Liver (tissue), 8 donors: ENCODE measurements at regions not wholly inside any gene's neighbourhood (a gene's known extent, or its start where the extent isn't known, plus 50 kb on each side); places are given as distances from the start of the nearest gene placed in this dataset.

Source experiments
- DNase-seq: peaks from one replicate; pipeline ENCODE4 v3.0.0-alpha.2; 2017; ENCODE audit warnings: low spot score
- H3K27ac ChIP-seq, 2 donors: one replicate each; pipeline ENCODE4 v1.7.0; 2013; ENCODE audit warnings: inconsistent platforms in 2 of 2, low read length in 2 of 2, control low read depth in 1 of 2, low read depth in 1 of 2, mild to moderate bottlenecking in 1 of 2
- H3K27me3 ChIP-seq, 4 donors: one replicate each; pipeline versions ENCODE4 v1.6.1 to v1.7.0; 2013; ENCODE audit warnings: low read length in 3 of 4, inconsistent platforms in 1 of 4, mild to moderate bottlenecking in 1 of 4, moderate library complexity in 1 of 4; ENCODE audit not compliant: control insufficient read depth in 4 of 4, insufficient read depth in 4 of 4
- H3K36me3 ChIP-seq, 4 donors: one replicate each; pipeline versions ENCODE4 v1.6.1 to v1.7.0; 2013; ENCODE audit warnings: low read length in 3 of 4, mild to moderate bottlenecking in 3 of 4, low read depth in 1 of 4, moderate library complexity in 1 of 4; ENCODE audit not compliant: control insufficient read depth in 4 of 4, insufficient read depth in 3 of 4
- H3K4me1 ChIP-seq, 4 donors: one replicate each; pipeline versions ENCODE4 v1.6.1 to v1.7.0; 2013; ENCODE audit warnings: low read length in 3 of 4, mild to moderate bottlenecking in 3 of 4, moderate library complexity in 1 of 4; ENCODE audit not compliant: control insufficient read depth in 4 of 4, insufficient read depth in 4 of 4
- H3K4me3 ChIP-seq, 3 donors: one replicate each; pipeline versions ENCODE4 v1.6.1 to v1.7.0; 2013; ENCODE audit warnings: low read length in 3 of 3, control low read depth in 1 of 3, low read depth in 1 of 3, mild to moderate bottlenecking in 1 of 3
- H3K9ac ChIP-seq, 2 donors: one replicate each; pipeline ENCODE4 v1.7.0; 2013; ENCODE audit warnings: low read length in 2 of 2, mild to moderate bottlenecking in 2 of 2, moderate library complexity in 2 of 2, control low read depth in 1 of 2, low read depth in 1 of 2
- H3K9me3 ChIP-seq, 4 donors: one replicate each; pipeline versions ENCODE4 v1.6.1 to v1.7.0; 2013; ENCODE audit warnings: low read length in 3 of 4; ENCODE audit not compliant: control insufficient read depth in 4 of 4
- EGR1 ChIP-seq, 2 donors: IDR thresholded peaks; 2 replicates each; pipeline ENCODE4 v1.6.1; 2016 to 2018; ENCODE audit warnings: antibody characterized with exemption in 2 of 2, low read depth in 2 of 2
- FOXA2 ChIP-seq: IDR thresholded peaks from 2 replicates; pipeline ENCODE4 v1.6.1; 2016; ENCODE audit warnings: antibody characterized with exemption
- GABPA ChIP-seq, 2 donors: IDR thresholded peaks in 1 of 2; conservative IDR thresholded peaks in 1 of 2; 2 replicates each; pipeline ENCODE4 v1.6.1; 2016; ENCODE audit warnings: antibody characterized with exemption in 2 of 2, mild to moderate bottlenecking in 1 of 2, moderate library complexity in 1 of 2
- HNF4A ChIP-seq, 2 donors: conservative IDR thresholded peaks; 2 replicates each; pipeline ENCODE4 v1.6.1; 2016; ENCODE audit warnings: antibody characterized with exemption in 2 of 2, mild to moderate bottlenecking in 2 of 2
- HNF4G ChIP-seq: IDR thresholded peaks from 2 replicates; pipeline ENCODE4 v1.6.1; 2016; ENCODE audit warnings: antibody characterized with exemption
- JUND ChIP-seq, 2 donors: IDR thresholded peaks; 2 replicates each; pipeline ENCODE4 v1.6.1; 2016; ENCODE audit warnings: antibody characterized with exemption in 2 of 2
- RAD21 ChIP-seq, 2 donors: IDR thresholded peaks; 2 replicates each; pipeline ENCODE4 v1.6.1; 2016; ENCODE audit warnings: antibody characterized with exemption in 2 of 2, mild to moderate bottlenecking in 2 of 2
- RXRA ChIP-seq, 2 donors: IDR thresholded peaks; 2 replicates each; pipeline ENCODE4 v1.6.1; 2017 to 2018; ENCODE audit warnings: antibody characterized with exemption in 2 of 2, mild to moderate bottlenecking in 1 of 2
- SP1 ChIP-seq: IDR thresholded peaks from 2 replicates; pipeline ENCODE4 v1.6.1; 2018; ENCODE audit warnings: antibody characterized with exemption, mild to moderate bottlenecking
- TAF1 ChIP-seq: conservative IDR thresholded peaks from 2 replicates; pipeline ENCODE4 v1.6.1; 2016; ENCODE audit warnings: antibody characterized with exemption, mild to moderate bottlenecking
- YY1 ChIP-seq: IDR thresholded peaks from 2 replicates; pipeline ENCODE4 v1.6.1; 2016; ENCODE audit warnings: antibody characterized with exemption, mild to moderate bottlenecking
- WGBS: extraction: QIAGEN DNeasy Blood & Tissue Kit; methylation state at CpG from one replicate; pipeline ENCODE4 v1.1.7; 2013; 5-methylcytosine and 5-hydroxymethylcytosine counted together
- TF ChIP-seq, protein P1 (sequence below): fragments of 150-350 bp; IDR thresholded peaks from 2 replicates; pipeline ENCODE4 v1.5.1; 2017; ENCODE audit warnings: improper control_type of control experiment, low read depth, low read length; ENCODE audit not compliant: missing input control
- TF ChIP-seq, protein P2 (sequence below): IDR thresholded peaks from 2 replicates; pipeline ENCODE4 v1.6.1; 2016; ENCODE audit warnings: antibody characterized with exemption, mild to moderate bottlenecking
- TF ChIP-seq, protein P3 (sequence below): IDR thresholded peaks from 2 replicates; pipeline ENCODE4 v1.6.1; 2016; ENCODE audit warnings: antibody characterized with exemption
- TF ChIP-seq, protein P4 (sequence below): IDR thresholded peaks from 2 replicates; pipeline ENCODE4 v1.6.1; 2016; ENCODE audit warnings: antibody characterized with exemption
- donor health status: healthy.
- donor health status: healthy.
- donor health status: healthy.
- donor health status: healthy.
- donor health status: healthy.

DNA sequence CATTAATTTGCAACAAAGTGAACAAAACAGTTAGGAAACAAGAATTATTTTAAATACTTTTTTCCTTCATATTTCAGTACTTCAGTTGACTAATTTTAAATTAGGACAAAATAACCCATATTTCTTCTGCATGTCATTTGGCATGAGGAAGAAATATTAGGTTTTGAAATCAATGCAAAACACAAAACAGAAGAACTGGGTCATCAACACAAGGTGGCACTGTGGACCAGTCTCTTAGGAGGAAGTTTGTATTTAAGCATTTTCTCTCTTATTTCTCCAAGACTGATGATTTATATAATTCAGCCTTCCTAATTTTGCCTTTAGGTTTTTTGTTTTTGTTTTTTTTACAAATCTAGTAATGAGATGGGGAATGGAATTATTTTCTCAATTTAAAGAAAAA is 352.8 kb upstream of the KCNH7 start:
- no peaks in the 10 kb centered on the region for H3K36me3 ChIP-seq
- no peak overlapping the region for H3K9ac ChIP-seq
- H3K27me3 ChIP-seq = no peaks in the 10 kb centered on the region
- no peak overlapping the region for H3K27ac ChIP-seq
- DNase-seq = no peak
- H3K9me3 ChIP-seq = no peaks in the 10 kb centered on the region
- H3K4me3 ChIP-seq = no peak overlapping the region
- TF ChIP-seq, protein P1, sequence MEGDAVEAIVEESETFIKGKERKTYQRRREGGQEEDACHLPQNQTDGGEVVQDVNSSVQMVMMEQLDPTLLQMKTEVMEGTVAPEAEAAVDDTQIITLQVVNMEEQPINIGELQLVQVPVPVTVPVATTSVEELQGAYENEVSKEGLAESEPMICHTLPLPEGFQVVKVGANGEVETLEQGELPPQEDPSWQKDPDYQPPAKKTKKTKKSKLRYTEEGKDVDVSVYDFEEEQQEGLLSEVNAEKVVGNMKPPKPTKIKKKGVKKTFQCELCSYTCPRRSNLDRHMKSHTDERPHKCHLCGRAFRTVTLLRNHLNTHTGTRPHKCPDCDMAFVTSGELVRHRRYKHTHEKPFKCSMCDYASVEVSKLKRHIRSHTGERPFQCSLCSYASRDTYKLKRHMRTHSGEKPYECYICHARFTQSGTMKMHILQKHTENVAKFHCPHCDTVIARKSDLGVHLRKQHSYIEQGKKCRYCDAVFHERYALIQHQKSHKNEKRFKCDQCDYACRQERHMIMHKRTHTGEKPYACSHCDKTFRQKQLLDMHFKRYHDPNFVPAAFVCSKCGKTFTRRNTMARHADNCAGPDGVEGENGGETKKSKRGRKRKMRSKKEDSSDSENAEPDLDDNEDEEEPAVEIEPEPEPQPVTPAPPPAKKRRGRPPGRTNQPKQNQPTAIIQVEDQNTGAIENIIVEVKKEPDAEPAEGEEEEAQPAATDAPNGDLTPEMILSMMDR = peak; percentile 44
- TF ChIP-seq RAD21 (IDR thresholded peaks at IDR 0.05) (peak; percentile 76 to 82), SP1 (no peak)
- H3K4me1 ChIP-seq = no peaks in the 10 kb centered on the region

DNA sequence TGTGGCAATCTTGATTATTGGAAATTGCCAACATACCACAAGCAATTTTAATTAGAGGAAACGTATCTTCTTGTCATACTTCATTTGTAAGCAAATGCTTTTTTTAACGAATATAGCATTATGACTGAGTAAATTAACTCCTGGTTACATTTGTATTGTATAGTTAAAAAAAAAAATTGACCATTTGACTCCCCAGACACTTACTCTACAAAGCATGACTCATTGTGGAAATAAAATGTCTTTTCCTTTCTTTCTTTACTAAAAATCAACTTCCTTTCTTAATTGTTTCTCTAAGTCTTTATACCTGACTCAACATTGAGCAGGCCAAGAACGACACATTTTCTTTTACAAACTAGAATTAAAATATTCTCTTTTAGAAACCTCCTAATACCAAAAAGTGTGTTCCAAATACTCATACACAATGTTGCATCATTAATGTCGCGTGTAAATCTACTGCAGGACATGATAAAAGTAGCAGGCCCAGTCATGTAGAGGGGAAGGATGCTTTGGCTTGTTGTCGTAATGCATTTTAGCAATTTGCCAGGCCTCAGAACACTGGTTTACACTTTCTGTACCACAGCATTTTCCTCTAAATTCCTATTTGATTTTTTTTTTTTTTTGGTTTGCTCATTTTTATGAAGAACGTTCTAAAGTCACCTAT is 349.6 kb upstream of the KCNH7 start:
- H3K4me1 ChIP-seq = no peaks in the 10 kb centered on the region
- no peak overlapping the region for H3K27ac ChIP-seq
- H3K4me3 ChIP-seq = no peak overlapping the region
- no peak for DNase-seq
- H3K9me3 ChIP-seq = no peaks in the 10 kb centered on the region
- no peaks in the 10 kb centered on the region for H3K27me3 ChIP-seq
- no peaks in the 10 kb centered on the region for H3K36me3 ChIP-seq
- WGBS = 89% methylated on average over 7 of the region's 7 CpGs
- no peak overlapping the region for H3K9ac ChIP-seq
- TF ChIP-seq, protein P1 = no peak

DNA sequence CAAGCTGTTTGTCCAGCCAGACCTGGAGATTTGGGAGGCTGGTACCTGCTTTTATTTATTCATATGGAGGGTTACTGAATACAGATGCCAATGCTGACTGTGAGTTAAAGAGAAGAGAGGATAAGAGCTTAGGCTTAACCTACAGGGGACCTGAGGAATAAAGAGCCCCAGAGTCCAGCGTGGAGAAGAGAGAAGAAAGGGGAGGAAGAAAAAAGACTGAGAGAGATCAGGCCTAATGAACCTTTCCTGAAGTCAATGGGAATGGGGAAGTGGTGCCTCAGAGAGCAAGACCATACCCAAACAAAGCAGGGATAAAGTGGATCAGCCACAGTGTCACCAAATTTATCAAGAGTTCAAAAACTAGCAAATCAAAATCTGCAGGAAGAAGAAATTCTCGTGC is 348.6 kb upstream of the KCNH7 start:
- H3K27ac ChIP-seq = no peak overlapping the region
- no peaks in the 10 kb centered on the region for H3K36me3 ChIP-seq
- no peak for DNase-seq
- no peak overlapping the region for H3K9ac ChIP-seq
- H3K9me3 ChIP-seq = no peaks in the 10 kb centered on the region
- no peak overlapping the region for H3K4me3 ChIP-seq
- no peaks in the 10 kb centered on the region for H3K27me3 ChIP-seq
- H3K4me1 ChIP-seq = no peaks in the 10 kb centered on the region
- WGBS = 73% methylated on average over 2 of the region's 2 CpGs
- TF ChIP-seq EGR1 (IDR thresholded peaks at IDR 0.05; ENCODE audit: low read depth in 2 of 2) (no peak), RXRA (IDR thresholded peaks at IDR 0.05) (no peak), HNF4A (conservative IDR thresholded peaks at IDR 0.05) (no peak), TAF1 (no peak), FOXA2 (no peak), JUND (IDR thresholded peaks at IDR 0.05) (no peak), RAD21 (IDR thresholded peaks at IDR 0.05) (no peak), SP1 (no peak), HNF4G (no peak), GABPA (IDR thresholded peaks at IDR 0.05 in 1 of 2, conservative IDR thresholded peaks at IDR 0.05 in 1 of 2) (no peak), YY1 (no peak)
- TF ChIP-seq, protein P2, sequence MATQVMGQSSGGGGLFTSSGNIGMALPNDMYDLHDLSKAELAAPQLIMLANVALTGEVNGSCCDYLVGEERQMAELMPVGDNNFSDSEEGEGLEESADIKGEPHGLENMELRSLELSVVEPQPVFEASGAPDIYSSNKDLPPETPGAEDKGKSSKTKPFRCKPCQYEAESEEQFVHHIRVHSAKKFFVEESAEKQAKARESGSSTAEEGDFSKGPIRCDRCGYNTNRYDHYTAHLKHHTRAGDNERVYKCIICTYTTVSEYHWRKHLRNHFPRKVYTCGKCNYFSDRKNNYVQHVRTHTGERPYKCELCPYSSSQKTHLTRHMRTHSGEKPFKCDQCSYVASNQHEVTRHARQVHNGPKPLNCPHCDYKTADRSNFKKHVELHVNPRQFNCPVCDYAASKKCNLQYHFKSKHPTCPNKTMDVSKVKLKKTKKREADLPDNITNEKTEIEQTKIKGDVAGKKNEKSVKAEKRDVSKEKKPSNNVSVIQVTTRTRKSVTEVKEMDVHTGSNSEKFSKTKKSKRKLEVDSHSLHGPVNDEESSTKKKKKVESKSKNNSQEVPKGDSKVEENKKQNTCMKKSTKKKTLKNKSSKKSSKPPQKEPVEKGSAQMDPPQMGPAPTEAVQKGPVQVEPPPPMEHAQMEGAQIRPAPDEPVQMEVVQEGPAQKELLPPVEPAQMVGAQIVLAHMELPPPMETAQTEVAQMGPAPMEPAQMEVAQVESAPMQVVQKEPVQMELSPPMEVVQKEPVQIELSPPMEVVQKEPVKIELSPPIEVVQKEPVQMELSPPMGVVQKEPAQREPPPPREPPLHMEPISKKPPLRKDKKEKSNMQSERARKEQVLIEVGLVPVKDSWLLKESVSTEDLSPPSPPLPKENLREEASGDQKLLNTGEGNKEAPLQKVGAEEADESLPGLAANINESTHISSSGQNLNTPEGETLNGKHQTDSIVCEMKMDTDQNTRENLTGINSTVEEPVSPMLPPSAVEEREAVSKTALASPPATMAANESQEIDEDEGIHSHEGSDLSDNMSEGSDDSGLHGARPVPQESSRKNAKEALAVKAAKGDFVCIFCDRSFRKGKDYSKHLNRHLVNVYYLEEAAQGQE = no peak
- TF ChIP-seq, protein P1 = no peak
- TF ChIP-seq, protein P3, sequence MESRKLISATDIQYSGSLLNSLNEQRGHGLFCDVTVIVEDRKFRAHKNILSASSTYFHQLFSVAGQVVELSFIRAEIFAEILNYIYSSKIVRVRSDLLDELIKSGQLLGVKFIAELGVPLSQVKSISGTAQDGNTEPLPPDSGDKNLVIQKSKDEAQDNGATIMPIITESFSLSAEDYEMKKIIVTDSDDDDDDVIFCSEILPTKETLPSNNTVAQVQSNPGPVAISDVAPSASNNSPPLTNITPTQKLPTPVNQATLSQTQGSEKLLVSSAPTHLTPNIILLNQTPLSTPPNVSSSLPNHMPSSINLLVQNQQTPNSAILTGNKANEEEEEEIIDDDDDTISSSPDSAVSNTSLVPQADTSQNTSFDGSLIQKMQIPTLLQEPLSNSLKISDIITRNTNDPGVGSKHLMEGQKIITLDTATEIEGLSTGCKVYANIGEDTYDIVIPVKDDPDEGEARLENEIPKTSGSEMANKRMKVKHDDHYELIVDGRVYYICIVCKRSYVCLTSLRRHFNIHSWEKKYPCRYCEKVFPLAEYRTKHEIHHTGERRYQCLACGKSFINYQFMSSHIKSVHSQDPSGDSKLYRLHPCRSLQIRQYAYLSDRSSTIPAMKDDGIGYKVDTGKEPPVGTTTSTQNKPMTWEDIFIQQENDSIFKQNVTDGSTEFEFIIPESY = no peak
- TF ChIP-seq, protein P4, sequence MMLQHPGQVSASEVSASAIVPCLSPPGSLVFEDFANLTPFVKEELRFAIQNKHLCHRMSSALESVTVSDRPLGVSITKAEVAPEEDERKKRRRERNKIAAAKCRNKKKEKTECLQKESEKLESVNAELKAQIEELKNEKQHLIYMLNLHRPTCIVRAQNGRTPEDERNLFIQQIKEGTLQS = no peak
